Hepatocyte (in vitro differentiated cells): ENCODE measurements at regions not wholly inside any gene's neighbourhood (a gene's known extent, or its start where the extent isn't known, plus 50 kb on each side); places are given as distances from the start of the nearest gene placed in this dataset.

Source experiments
- DNase-seq: peaks from one replicate; pipeline ENCODE4 v3.0.0-alpha.2; 2016; ENCODE audit warnings: low spot score
- H2AFZ ChIP-seq: fragments of 200-600 bp; sonication (generic); 2 replicates; pipeline ENCODE4 v1.6.0; 2016; ENCODE audit warnings: antibody characterized with exemption, mild to moderate bottlenecking
- H3K27ac ChIP-seq: fragments of 200-600 bp; sonication (generic); 2 replicates; pipeline ENCODE4 v1.5.1; 2016; ENCODE audit warnings: mild to moderate bottlenecking
- H3K27me3 ChIP-seq: fragments of 200-600 bp; sonication (generic); 2 replicates; pipeline ENCODE4 v1.6.1; 2016
- H3K36me3 ChIP-seq: fragments of 200-600 bp; sonication (generic); replicated peaks from 2 replicates; pipeline ENCODE4 v1.5.1; 2016; ENCODE audit warnings: low read depth; ENCODE audit not compliant: insufficient read depth
- H3K4me1 ChIP-seq: fragments of 200-600 bp; sonication (generic); 2 replicates; pipeline ENCODE4 v1.5.1; 2016; ENCODE audit warnings: mild to moderate bottlenecking, moderate library complexity; ENCODE audit not compliant: insufficient read depth
- H3K4me2 ChIP-seq: fragments of 200-600 bp; sonication (generic); 2 replicates; pipeline ENCODE4 v1.6.0; 2016
- H3K4me3 ChIP-seq: fragments of 200-600 bp; sonication (generic); 2 replicates; pipeline ENCODE4 v1.5.1; 2016; ENCODE audit warnings: mild to moderate bottlenecking
- H3K79me2 ChIP-seq: fragments of 200-600 bp; sonication (generic); 2 replicates; pipeline ENCODE4 v1.6.0; 2017; ENCODE audit warnings: mild to moderate bottlenecking
- H3K9me2 ChIP-seq: fragments of 200-600 bp; sonication (generic); replicated peaks from 2 replicates; pipeline ENCODE4 v1.6.0; 2017; ENCODE audit warnings: mild to moderate bottlenecking; ENCODE audit not compliant: insufficient read depth
- H3K9me3 ChIP-seq: fragments of 200-600 bp; sonication (generic); 2 replicates; pipeline ENCODE4 v1.5.1; 2016; ENCODE audit warnings: low read depth, mild to moderate bottlenecking
- H4K20me1 ChIP-seq: fragments of 200-600 bp; sonication (generic); 2 replicates; pipeline ENCODE4 v1.6.0; 2016; ENCODE audit warnings: mild to moderate bottlenecking; ENCODE audit not compliant: insufficient read depth, poor library complexity, severe bottlenecking
- CTCF ChIP-seq: fragments of 200-600 bp; sonication (generic); IDR thresholded peaks from 2 replicates; pipeline ENCODE4 v1.5.1; 2016; ENCODE audit warnings: antibody characterized with exemption, mild to moderate bottlenecking; ENCODE audit not compliant: poor library complexity
- EZH2 ChIP-seq: fragments of 200-600 bp; sonication (generic); IDR thresholded peaks from 2 replicates; pipeline ENCODE4 v1.6.1; 2016; ENCODE audit warnings: antibody characterized with exemption, mild to moderate bottlenecking, borderline replicate concordance
- EZH2phosphoT487 ChIP-seq: fragments of 200-600 bp; sonication (generic); IDR thresholded peaks from one replicate; pipeline ENCODE4 v1.6.1; 2018; ENCODE audit warnings: antibody characterized with exemption, mild to moderate bottlenecking, low read depth, moderate library complexity; ENCODE audit not compliant: unreplicated experiment, severe bottlenecking
- WGBS: methylation state at CpG from one replicate; pipeline ENCODE4 v1.1.6; 2016; ENCODE audit warnings: low lambda C conversion rate; ENCODE audit errors: missing lambda C conversion rate; 5-methylcytosine and 5-hydroxymethylcytosine counted together

GRCh38 chr5:2300421-2300820 is 417.7 kb upstream of the IRX4 start:
- Histone ChIP-seq H2AFZ (no peak overlapping the region), H3K9me3 (no peaks in the 10 kb centered on the region), H3K9me2 (no peaks in the 10 kb centered on the region), H3K4me2 (no peak overlapping the region), H3K27me3 (no peaks in the 10 kb centered on the region), H3K4me3 (no peak overlapping the region), H3K4me1 (no peaks in the 10 kb centered on the region), H3K27ac (no peak overlapping the region), H3K36me3 (no peaks in the 10 kb centered on the region), H4K20me1 (no peaks in the 10 kb centered on the region), H3K79me2 (no peaks in the 10 kb centered on the region)
- no peak for DNase-seq
- 94% methylated on average over 11 of the region's 11 CpGs for WGBS
- TF ChIP-seq CTCF (no peak), EZH2phosphoT487 (no peak), EZH2 (no peak)

GRCh38 chr5:2299388-2300220 is 416.9 kb upstream of the IRX4 start:
- Histone ChIP-seq H3K79me2 (no peaks in the 10 kb centered on the region), H3K4me1 (no peaks in the 10 kb centered on the region), H3K4me3 (no peak overlapping the region), H2AFZ (no peak overlapping the region), H3K27me3 (no peaks in the 10 kb centered on the region), H3K4me2 (no peak overlapping the region), H4K20me1 (no peaks in the 10 kb centered on the region), H3K36me3 (no peaks in the 10 kb centered on the region), H3K27ac (no peak overlapping the region), H3K9me3 (no peaks in the 10 kb centered on the region), H3K9me2 (no peaks in the 10 kb centered on the region)
- DNase-seq, result no peak
- WGBS, result 83% methylated on average over 19 of the region's 19 CpGs
- TF ChIP-seq EZH2 (no peak), CTCF (no peak), EZH2phosphoT487 (no peak)

GRCh38 chr5:2298781-2299180 is 416.1 kb upstream of the IRX4 start:
- Histone ChIP-seq H3K27me3 (no peaks in the 10 kb centered on the region), H3K9me2 (no peaks in the 10 kb centered on the region), H3K4me1 (no peaks in the 10 kb centered on the region), H3K4me2 (no peak overlapping the region), H3K4me3 (no peak overlapping the region), H3K79me2 (no peaks in the 10 kb centered on the region), H3K27ac (no peak overlapping the region), H3K9me3 (no peaks in the 10 kb centered on the region), H2AFZ (no peak overlapping the region), H3K36me3 (no peaks in the 10 kb centered on the region), H4K20me1 (no peaks in the 10 kb centered on the region)
- TF ChIP-seq EZH2, result no peak
- TF ChIP-seq EZH2phosphoT487, result no peak
- TF ChIP-seq CTCF, result no peak
- no peak for DNase-seq
- WGBS, result 69% methylated on average over 3 of the region's 3 CpGs
